OCI-M1 (cell line): ENCODE measurements at regions not wholly inside any gene's neighbourhood (a gene's known extent, or its start where the extent isn't known, plus 50 kb on each side); places are given as distances from the start of the nearest gene placed in this dataset.
"Not testable (repeated sequence)": the region's sequence is repeated elsewhere in the genome, so short reads cannot be mapped to it uniquely, and the experiment has no call there.

Experiments
- DNase-seq: peaks from one replicate; lab custom pipeline; 2025; lab: John Stamatoyannopoulos, UW

GRCh38 chr2:199569336-199569735, 111.6 kb upstream of the SATB2 start:
- no peak for DNase-seq

- DNase-seq: no peak
These were observed 100.4 kb upstream of the SATB2 start for GRCh38 chr2:199558156-199558555.

- no peak for DNase-seq
These were observed 99.0 kb upstream of the SATB2 start for GRCh38 chr2:199556527-199557285.

DNA sequence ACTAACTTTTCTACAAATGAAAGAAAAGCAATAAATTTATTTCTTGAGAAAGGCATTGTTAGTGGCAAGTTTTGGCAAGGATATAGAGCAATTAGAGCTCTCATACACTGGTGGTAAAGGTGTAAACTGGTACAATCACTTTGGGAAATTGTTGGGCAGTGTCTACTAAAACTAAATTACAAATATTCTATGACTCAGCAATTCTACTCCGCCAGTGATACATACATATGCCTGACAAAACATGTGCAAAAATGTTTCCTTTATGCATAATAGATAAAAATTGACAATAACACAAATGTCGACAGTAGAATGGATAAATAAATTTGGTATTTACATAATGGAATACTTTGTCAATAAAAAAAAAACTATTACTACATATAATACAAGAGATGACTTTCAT, 96.3 kb upstream of the SATB2 start:
- no peak for DNase-seq

DNA sequence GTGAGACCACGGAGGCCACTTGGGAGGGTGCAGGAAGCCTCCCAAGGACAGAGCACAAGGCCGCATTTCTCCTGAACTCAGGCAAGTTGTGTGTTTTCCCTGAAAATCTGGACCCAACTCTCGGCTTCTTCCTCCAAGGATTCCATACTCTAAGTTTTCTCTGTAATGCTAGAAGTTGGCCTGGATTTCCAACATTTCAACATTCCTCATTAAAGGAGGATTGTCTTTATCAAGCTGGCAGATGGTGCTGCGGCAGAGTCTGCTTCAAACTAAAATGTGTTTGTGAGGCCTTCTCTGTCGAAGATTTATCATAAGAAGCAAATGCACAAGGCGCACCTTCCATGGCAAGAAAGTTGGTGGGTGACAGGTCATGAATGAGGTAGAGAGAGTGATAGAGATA, 94.4 kb upstream of the SATB2 start:
- no peak for DNase-seq

DNA sequence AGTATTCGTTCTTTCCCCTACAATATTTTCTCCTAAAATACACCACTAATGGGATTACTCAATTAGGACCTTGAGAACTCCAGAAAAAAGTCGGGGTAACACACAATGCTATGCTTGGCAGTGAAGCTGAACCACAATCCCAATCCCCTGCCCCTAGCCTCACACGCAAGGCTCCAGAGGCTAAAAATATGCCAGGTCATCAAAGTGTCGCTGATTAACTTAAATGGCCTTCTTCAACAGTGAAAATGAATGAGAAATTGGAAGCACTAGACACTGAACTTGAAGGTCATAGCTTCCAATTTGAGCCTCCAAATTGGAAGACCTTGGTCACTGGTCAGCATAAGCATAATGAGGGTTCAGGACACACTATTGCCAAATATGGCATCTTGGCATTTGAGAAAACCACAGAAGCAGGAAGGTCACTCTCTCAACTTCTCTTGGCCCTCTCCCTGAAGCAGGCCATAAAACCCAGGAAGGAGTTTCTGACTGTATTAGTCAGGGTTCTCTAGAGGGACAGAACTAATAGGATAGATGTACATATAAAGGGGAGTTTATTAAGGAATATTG, 86.0 kb upstream of the SATB2 start:
- DNase-seq: no peak

DNA sequence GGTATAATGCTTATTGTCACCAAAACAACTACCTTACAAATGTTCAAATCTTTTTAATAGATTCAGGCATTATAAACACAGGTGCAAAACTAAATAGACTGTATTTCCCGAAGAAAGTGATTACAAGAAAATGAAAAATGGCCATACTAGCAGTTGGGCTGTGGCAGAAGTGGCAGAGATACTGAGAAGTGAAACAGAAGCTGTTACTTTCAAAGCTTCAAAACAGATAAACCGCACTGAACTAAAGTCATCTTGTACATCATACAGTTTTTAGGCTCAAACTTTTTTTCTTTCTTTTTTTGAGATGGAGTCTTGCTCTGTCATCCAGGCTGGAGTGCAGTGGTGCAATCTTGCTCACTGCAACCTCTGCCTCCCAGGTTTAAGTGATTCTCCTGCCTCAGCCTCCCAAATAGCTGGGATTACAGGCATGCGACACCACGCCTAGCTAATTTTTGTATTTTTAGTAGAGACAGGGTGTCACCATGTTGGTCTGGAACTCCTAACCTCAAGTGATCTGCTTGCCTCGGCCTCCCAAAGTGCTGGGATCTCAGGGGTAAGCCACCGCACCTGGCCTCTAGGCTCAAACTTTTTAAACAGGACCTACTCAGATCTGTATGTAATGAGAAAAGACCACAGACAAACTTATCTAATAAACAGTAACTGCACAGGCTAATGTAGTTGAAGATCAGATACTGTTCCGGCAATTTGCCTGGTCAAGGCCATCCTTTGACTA, 77.9 kb upstream of the SATB2 start:
- DNase-seq: no peak

- DNase-seq: not testable (repeated sequence)
These were observed 76.1 kb upstream of the SATB2 start for GRCh38 chr2:199533873-199534272.

- DNase-seq: no peak
These were observed 69.3 kb upstream of the SATB2 start for GRCh38 chr2:199527071-199527470.

GRCh38 chr2:199524689-199525574, 67.2 kb upstream of the SATB2 start:
- no peak for DNase-seq

- no peak for DNase-seq
These were observed 51.7 kb upstream of the SATB2 start for GRCh38 chr2:199509403-199509802.
